ENCODE measurements at regions not wholly inside any gene's neighbourhood (a gene's known extent, or its start where the extent isn't known, plus 50 kb on each side); places are given as distances from the start of the nearest gene placed in this dataset.

GRCh38 chr12:75784591-75784990 is 247.0 kb downstream of the PHLDA1 start:
- Histone ChIP-seq H3K36me3 (ENCODE audit: control insufficient read depth, insufficient read depth, low read length) (no peaks in the 10 kb centered on the region), H3K27ac (ENCODE audit: insufficient read depth, low read depth, low read length, poor library complexity, severe bottlenecking) (no peak overlapping the region), H3K4me1 (ENCODE audit: control insufficient read depth, insufficient read depth, low read length) (peaks cover 4% of the 10 kb centered on the region), H3K9me3 (ENCODE audit: control insufficient read depth, low read length) (no peaks in the 10 kb centered on the region), H3K27me3 (ENCODE audit: control insufficient read depth, insufficient read depth, low read length, poor library complexity, severe bottlenecking) (no peaks in the 10 kb centered on the region), H3K4me3 (ENCODE audit: insufficient read depth, low read depth, low read length) (no peak overlapping the region)
- 89 to 98% methylated on average over 2 of the region's 2 CpGs for WGBS, 2 experiments

- 81 to 87% methylated on average over 8 of the region's 8 CpGs for WGBS, 2 experiments
- peaks cover 4% of the 10 kb centered on the region for H3K4me1 ChIP-seq (ENCODE audit: control insufficient read depth, insufficient read depth, low read length)
- H3K9me3 ChIP-seq (ENCODE audit: control insufficient read depth, low read length) = no peaks in the 10 kb centered on the region
- no peak overlapping the region for H3K27ac ChIP-seq (ENCODE audit: insufficient read depth, low read depth, low read length, poor library complexity, severe bottlenecking)
- H3K4me3 ChIP-seq (ENCODE audit: insufficient read depth, low read depth, low read length) = no peak overlapping the region
- H3K27me3 ChIP-seq (ENCODE audit: control insufficient read depth, insufficient read depth, low read length, poor library complexity, severe bottlenecking) = no peaks in the 10 kb centered on the region
- no peaks in the 10 kb centered on the region for H3K36me3 ChIP-seq (ENCODE audit: control insufficient read depth, insufficient read depth, low read length)
Measured at GRCh38 chr12:75783093-75783877, 248.3 kb downstream of the PHLDA1 start.

GRCh38 chr12:75782069-75782581 is 249.5 kb downstream of the PHLDA1 start:
- WGBS, 2 experiments = 97 to 99% methylated on average over 4 of the region's 4 CpGs
- Histone ChIP-seq H3K27me3 (ENCODE audit: control insufficient read depth, insufficient read depth, low read length, poor library complexity, severe bottlenecking) (no peaks in the 10 kb centered on the region), H3K4me1 (ENCODE audit: control insufficient read depth, insufficient read depth, low read length) (peaks cover 4% of the 10 kb centered on the region), H3K36me3 (ENCODE audit: control insufficient read depth, insufficient read depth, low read length) (no peaks in the 10 kb centered on the region), H3K4me3 (ENCODE audit: insufficient read depth, low read depth, low read length) (no peak overlapping the region), H3K27ac (ENCODE audit: insufficient read depth, low read depth, low read length, poor library complexity, severe bottlenecking) (no peak overlapping the region), H3K9me3 (ENCODE audit: control insufficient read depth, low read length) (no peaks in the 10 kb centered on the region)

GRCh38 chr12:75781532-75782046 is 250.0 kb downstream of the PHLDA1 start:
- WGBS, 2 experiments = 95 to 96% methylated on average over 2 of the region's 2 CpGs
- H3K27me3 ChIP-seq (ENCODE audit: control insufficient read depth, insufficient read depth, low read length, poor library complexity, severe bottlenecking) = no peaks in the 10 kb centered on the region
- no peaks in the 10 kb centered on the region for H3K9me3 ChIP-seq (ENCODE audit: control insufficient read depth, low read length)
- H3K36me3 ChIP-seq (ENCODE audit: control insufficient read depth, insufficient read depth, low read length) = no peaks in the 10 kb centered on the region
- H3K4me1 ChIP-seq (ENCODE audit: control insufficient read depth, insufficient read depth, low read length) = peaks cover 4% of the 10 kb centered on the region
- no peak overlapping the region for H3K27ac ChIP-seq (ENCODE audit: insufficient read depth, low read depth, low read length, poor library complexity, severe bottlenecking)
- H3K4me3 ChIP-seq (ENCODE audit: insufficient read depth, low read depth, low read length) = no peak overlapping the region

- H3K9me3 ChIP-seq (ENCODE audit: control insufficient read depth, low read length) = no peaks in the 10 kb centered on the region
- H3K27me3 ChIP-seq (ENCODE audit: control insufficient read depth, insufficient read depth, low read length, poor library complexity, severe bottlenecking) = no peaks in the 10 kb centered on the region
- no peak overlapping the region for H3K27ac ChIP-seq (ENCODE audit: insufficient read depth, low read depth, low read length, poor library complexity, severe bottlenecking)
- H3K4me1 ChIP-seq (ENCODE audit: control insufficient read depth, insufficient read depth, low read length) = peaks cover 4% of the 10 kb centered on the region
- H3K36me3 ChIP-seq (ENCODE audit: control insufficient read depth, insufficient read depth, low read length) = no peaks in the 10 kb centered on the region
- 79 to 89% methylated on average over 5 of the region's 5 CpGs for WGBS, 2 experiments
- H3K4me3 ChIP-seq (ENCODE audit: insufficient read depth, low read depth, low read length) = no peak overlapping the region
Measured at GRCh38 chr12:75779891-75780496, 251.6 kb downstream of the PHLDA1 start.

- Histone ChIP-seq H3K36me3 (ENCODE audit: control insufficient read depth, insufficient read depth, low read length) (no peaks in the 10 kb centered on the region), H3K27ac (ENCODE audit: insufficient read depth, low read depth, low read length, poor library complexity, severe bottlenecking) (no peak overlapping the region)
- 95 to 100% methylated on average over 2 of the region's 2 CpGs for WGBS, 2 experiments
Measured at GRCh38 chr12:75774261-75775052, 257.1 kb downstream of the PHLDA1 start.

DNA sequence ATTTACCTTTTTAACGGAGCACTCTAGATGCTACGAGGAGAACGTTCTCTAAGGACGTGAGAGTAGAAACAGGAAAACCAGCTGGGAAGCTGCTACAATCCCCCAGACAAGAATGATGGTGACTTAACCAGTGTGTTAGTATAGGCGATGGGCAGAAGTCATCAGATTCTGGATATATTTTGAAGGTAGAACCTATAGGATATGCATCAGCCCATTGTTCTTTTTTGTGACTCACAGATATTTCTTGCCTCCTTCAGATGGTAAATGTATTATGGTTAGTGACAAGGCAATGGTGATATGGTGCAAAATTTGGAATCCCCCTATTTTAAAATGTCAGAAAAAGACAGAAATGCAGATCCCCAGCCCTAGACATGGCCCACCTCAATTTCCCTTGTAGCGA is 258.2 kb downstream of the PHLDA1 start:
- WGBS, 2 experiments = 94 to 95% methylated on average over 6 of the region's 6 CpGs
- no peaks in the 10 kb centered on the region for H3K4me1 ChIP-seq (ENCODE audit: control insufficient read depth, insufficient read depth, low read length)
- no peak overlapping the region for H3K27ac ChIP-seq (ENCODE audit: insufficient read depth, low read depth, low read length, poor library complexity, severe bottlenecking)
- H3K4me3 ChIP-seq (ENCODE audit: insufficient read depth, low read depth, low read length) = no peak overlapping the region
- no peaks in the 10 kb centered on the region for H3K9me3 ChIP-seq (ENCODE audit: control insufficient read depth, low read length)
- H3K36me3 ChIP-seq (ENCODE audit: control insufficient read depth, insufficient read depth, low read length) = no peaks in the 10 kb centered on the region
- H3K27me3 ChIP-seq (ENCODE audit: control insufficient read depth, insufficient read depth, low read length, poor library complexity, severe bottlenecking) = no peaks in the 10 kb centered on the region

More at GRCh38 chr12:75774261-75775052, 257.1 kb downstream of the PHLDA1 start:
- no peaks in the 10 kb centered on the region for H3K27me3 ChIP-seq (ENCODE audit: control insufficient read depth, insufficient read depth, low read length, poor library complexity, severe bottlenecking)
- H3K4me1 ChIP-seq (ENCODE audit: control insufficient read depth, insufficient read depth, low read length) = no peaks in the 10 kb centered on the region
- no peaks in the 10 kb centered on the region for H3K9me3 ChIP-seq (ENCODE audit: control insufficient read depth, low read length)
- H3K4me3 ChIP-seq (ENCODE audit: insufficient read depth, low read depth, low read length) = no peak overlapping the region

DNA sequence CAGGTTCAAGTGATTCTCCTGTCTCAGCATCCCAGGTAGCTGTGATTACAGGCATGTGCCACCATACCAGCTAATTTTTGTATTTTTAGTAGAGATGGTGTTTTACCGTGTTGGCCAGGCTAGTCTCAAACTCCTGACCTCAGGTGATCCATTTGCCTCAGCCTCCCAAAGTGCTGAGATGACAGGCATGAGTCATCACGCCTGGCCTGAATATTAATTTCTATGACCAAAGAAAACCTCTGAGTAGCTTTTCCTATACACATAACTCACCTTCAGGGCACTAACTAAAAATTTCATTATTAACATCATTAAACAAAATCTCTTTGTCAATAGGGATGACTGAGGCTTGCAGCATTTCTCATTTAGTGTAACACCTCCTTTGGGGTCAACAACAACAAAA is 259.6 kb upstream of the KRR1 start:
- H3K36me3 ChIP-seq (ENCODE audit: control insufficient read depth, insufficient read depth, low read length) = no peaks in the 10 kb centered on the region
- no peak overlapping the region for H3K27ac ChIP-seq (ENCODE audit: insufficient read depth, low read depth, low read length, poor library complexity, severe bottlenecking)
- WGBS, 2 experiments = 94 to 95% methylated on average over 2 of the region's 2 CpGs
- peaks cover 9% of the 10 kb centered on the region for H3K4me1 ChIP-seq (ENCODE audit: control insufficient read depth, insufficient read depth, low read length)
- no peaks in the 10 kb centered on the region for H3K27me3 ChIP-seq (ENCODE audit: control insufficient read depth, insufficient read depth, low read length, poor library complexity, severe bottlenecking)
- H3K4me3 ChIP-seq (ENCODE audit: insufficient read depth, low read depth, low read length) = no peak overlapping the region
- H3K9me3 ChIP-seq (ENCODE audit: control insufficient read depth, low read length) = no peaks in the 10 kb centered on the region

- Histone ChIP-seq H3K4me1 (ENCODE audit: control insufficient read depth, insufficient read depth, low read length) (peaks cover 9% of the 10 kb centered on the region), H3K36me3 (ENCODE audit: control insufficient read depth, insufficient read depth, low read length) (no peaks in the 10 kb centered on the region), H3K27ac (ENCODE audit: insufficient read depth, low read depth, low read length, poor library complexity, severe bottlenecking) (no peak overlapping the region), H3K27me3 (ENCODE audit: control insufficient read depth, insufficient read depth, low read length, poor library complexity, severe bottlenecking) (no peaks in the 10 kb centered on the region), H3K9me3 (ENCODE audit: control insufficient read depth, low read length) (no peaks in the 10 kb centered on the region), H3K4me3 (ENCODE audit: insufficient read depth, low read depth, low read length) (no peak overlapping the region)
- 17 to 60% methylated on average over 1 to 2 of the region's 2 CpGs for WGBS, 2 experiments
Measured at GRCh38 chr12:75767957-75768356, 256.5 kb upstream of the KRR1 start.
